ENCODE measurements at regions not wholly inside any gene's neighbourhood (a gene's known extent, or its start where the extent isn't known, plus 50 kb on each side); places are given as distances from the start of the nearest gene placed in this dataset.
"Not testable (repeated sequence)": the region's sequence is repeated elsewhere in the genome, so short reads cannot be mapped to it uniquely, and the experiment has no call there.

DNA sequence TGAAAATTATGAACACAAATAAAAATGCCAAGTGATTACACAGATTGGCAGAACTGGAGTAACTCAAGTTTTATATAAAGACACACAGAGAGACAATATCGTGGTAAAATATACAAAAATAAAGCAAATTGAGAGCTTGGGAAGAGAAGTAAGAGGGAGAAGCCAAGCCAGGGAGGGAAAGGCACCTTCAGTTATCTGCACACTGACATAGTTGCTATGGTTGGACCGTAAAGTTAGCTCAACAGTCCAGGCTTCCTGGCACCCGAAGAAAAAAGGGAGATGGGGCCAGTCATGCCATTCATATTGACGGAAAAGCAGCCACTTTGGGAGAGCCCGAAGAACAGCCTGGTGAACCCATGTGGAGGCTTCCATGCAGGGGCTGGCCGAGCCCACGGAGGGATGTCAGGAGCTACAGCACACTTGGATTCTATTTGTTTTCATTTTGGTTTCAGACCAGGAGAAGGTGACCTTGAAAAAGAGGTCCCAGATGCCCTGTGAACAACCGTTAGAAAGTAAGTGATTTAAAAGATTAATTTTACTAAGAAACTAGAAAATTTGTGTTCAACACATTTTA is 177.1 kb upstream of the IRF2BP2 start:
- H3K27ac ChIP-seq (ENCODE audit: low read length); H3K4me2 ChIP-seq (ENCODE audit: low read length); H3K36me3 ChIP-seq (ENCODE audit: insufficient read depth, low read length): not testable (repeated sequence)

GRCh38 chr1:234785922-234786321 is 175.9 kb upstream of the IRF2BP2 start:
- not testable (repeated sequence) for H3K4me3 ChIP-seq (ENCODE audit: low read length); H3K79me2 ChIP-seq (replicated peaks; ENCODE audit: insufficient read depth, low read length); H4K20me1 ChIP-seq (ENCODE audit: insufficient read depth)

More for the DNA sequence above, 177.1 kb upstream of the IRF2BP2 start:
- H3K4me3 ChIP-seq (ENCODE audit: low read length); H3K9ac ChIP-seq (ENCODE audit: low read length); H3K9me2 ChIP-seq (ENCODE audit: insufficient read depth, low read length); H3K9me3 ChIP-seq (ENCODE audit: low read length); H4K20me1 ChIP-seq (ENCODE audit: insufficient read depth); H2AFZ ChIP-seq (ENCODE audit: low read depth, low read length); H3K27me3 ChIP-seq (ENCODE audit: insufficient read depth, low read depth, low read length); H3K79me2 ChIP-seq (replicated peaks; ENCODE audit: insufficient read depth, low read length); H3F3A ChIP-seq (ENCODE audit: insufficient read depth, low read length, poor library complexity, severe bottlenecking): not testable (repeated sequence)

GRCh38 chr1:234785471-234785919 is 175.5 kb upstream of the IRF2BP2 start:
- not testable (repeated sequence) for H3F3A ChIP-seq (ENCODE audit: insufficient read depth, low read length, poor library complexity, severe bottlenecking); H3K4me3 ChIP-seq (ENCODE audit: low read length); H3K27me3 ChIP-seq (ENCODE audit: insufficient read depth, low read depth, low read length); H3K9me3 ChIP-seq (ENCODE audit: low read length); H3K4me2 ChIP-seq (ENCODE audit: low read length); H3K36me3 ChIP-seq (ENCODE audit: insufficient read depth, low read length); H3K9ac ChIP-seq (ENCODE audit: low read length); H3K9me2 ChIP-seq (ENCODE audit: insufficient read depth, low read length); H2AFZ ChIP-seq (ENCODE audit: low read depth, low read length); H3K79me2 ChIP-seq (replicated peaks; ENCODE audit: insufficient read depth, low read length); H4K20me1 ChIP-seq (ENCODE audit: insufficient read depth); H3K27ac ChIP-seq (ENCODE audit: low read length)

More at GRCh38 chr1:234785922-234786321, 175.9 kb upstream of the IRF2BP2 start:
- not testable (repeated sequence) for H3F3A ChIP-seq (ENCODE audit: insufficient read depth, low read length, poor library complexity, severe bottlenecking); H3K9ac ChIP-seq (ENCODE audit: low read length); H3K36me3 ChIP-seq (ENCODE audit: insufficient read depth, low read length); H3K4me2 ChIP-seq (ENCODE audit: low read length); H3K9me2 ChIP-seq (ENCODE audit: insufficient read depth, low read length); H3K27me3 ChIP-seq (ENCODE audit: insufficient read depth, low read depth, low read length); H3K27ac ChIP-seq (ENCODE audit: low read length); H3K9me3 ChIP-seq (ENCODE audit: low read length); H2AFZ ChIP-seq (ENCODE audit: low read depth, low read length)

GRCh38 chr1:234784108-234784507 is 174.1 kb upstream of the IRF2BP2 start:
- not testable (repeated sequence) for H3K27me3 ChIP-seq (ENCODE audit: insufficient read depth, low read depth, low read length)

DNA sequence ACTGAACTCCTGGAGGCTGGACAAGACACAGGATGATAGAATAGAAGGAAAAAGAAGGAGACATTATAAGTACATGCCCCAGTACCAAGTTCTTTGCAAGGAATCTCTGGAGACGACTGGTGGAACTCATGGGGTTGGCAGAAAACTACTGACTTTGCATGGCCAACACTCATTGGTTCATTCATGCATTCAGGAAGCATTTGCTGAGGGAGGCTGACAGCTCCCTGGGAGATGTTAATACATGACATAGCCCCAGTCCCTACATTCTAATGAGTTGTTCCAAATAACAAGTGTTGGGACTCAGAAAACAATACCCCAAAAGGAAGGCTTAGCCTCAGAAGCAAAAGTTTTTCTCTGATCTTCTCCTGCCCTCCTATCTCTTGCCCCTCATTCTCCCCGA is 172.8 kb upstream of the IRF2BP2 start:
- H2AFZ ChIP-seq (ENCODE audit: low read depth, low read length), result no peak overlapping the region
- no peak overlapping the region for H3K9ac ChIP-seq (ENCODE audit: low read length)
- H3K4me2 ChIP-seq (ENCODE audit: low read length), result no peak overlapping the region
- no peak overlapping the region for H3K27ac ChIP-seq (ENCODE audit: low read length)
- no peaks in the 10 kb centered on the region for H3K9me2 ChIP-seq (ENCODE audit: insufficient read depth, low read length)
- H3K4me3 ChIP-seq (ENCODE audit: low read length), result no peak overlapping the region
- no peaks in the 10 kb centered on the region for H3K36me3 ChIP-seq (ENCODE audit: insufficient read depth, low read length)
- TF ChIP-seq, protein P1, sequence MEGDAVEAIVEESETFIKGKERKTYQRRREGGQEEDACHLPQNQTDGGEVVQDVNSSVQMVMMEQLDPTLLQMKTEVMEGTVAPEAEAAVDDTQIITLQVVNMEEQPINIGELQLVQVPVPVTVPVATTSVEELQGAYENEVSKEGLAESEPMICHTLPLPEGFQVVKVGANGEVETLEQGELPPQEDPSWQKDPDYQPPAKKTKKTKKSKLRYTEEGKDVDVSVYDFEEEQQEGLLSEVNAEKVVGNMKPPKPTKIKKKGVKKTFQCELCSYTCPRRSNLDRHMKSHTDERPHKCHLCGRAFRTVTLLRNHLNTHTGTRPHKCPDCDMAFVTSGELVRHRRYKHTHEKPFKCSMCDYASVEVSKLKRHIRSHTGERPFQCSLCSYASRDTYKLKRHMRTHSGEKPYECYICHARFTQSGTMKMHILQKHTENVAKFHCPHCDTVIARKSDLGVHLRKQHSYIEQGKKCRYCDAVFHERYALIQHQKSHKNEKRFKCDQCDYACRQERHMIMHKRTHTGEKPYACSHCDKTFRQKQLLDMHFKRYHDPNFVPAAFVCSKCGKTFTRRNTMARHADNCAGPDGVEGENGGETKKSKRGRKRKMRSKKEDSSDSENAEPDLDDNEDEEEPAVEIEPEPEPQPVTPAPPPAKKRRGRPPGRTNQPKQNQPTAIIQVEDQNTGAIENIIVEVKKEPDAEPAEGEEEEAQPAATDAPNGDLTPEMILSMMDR (IDR thresholded peaks at IDR 0.05; ENCODE audit: poor library complexity, severe bottlenecking), result no peak
- no peak for TF ChIP-seq TAF1 (IDR thresholded peaks at IDR 0.05; ENCODE audit: low read depth)
- TF ChIP-seq MXI1 (conservative IDR thresholded peaks at IDR 0.05; ENCODE audit: poor library complexity, severe bottlenecking), result no peak
- TF ChIP-seq RAD21 (conservative IDR thresholded peaks at IDR 0.05), result no peak
- no peak for TF ChIP-seq SMC3 (conservative IDR thresholded peaks at IDR 0.05; ENCODE audit: poor library complexity)
- no peak for TF ChIP-seq POLR2AphosphoS5 (IDR thresholded peaks at IDR 0.05)
- TF ChIP-seq EP300 (conservative IDR thresholded peaks at IDR 0.05; ENCODE audit: poor library complexity, severe bottlenecking), result no peak
- TF ChIP-seq EZH2 (IDR thresholded peaks at IDR 0.05; ENCODE audit: borderline replicate concordance, insufficient read depth, low read length, poor library complexity, severe bottlenecking), result no peak
- no peak for TF ChIP-seq REST (IDR thresholded peaks at IDR 0.05; ENCODE audit: borderline replicate concordance)
- no peaks in the 10 kb centered on the region for H3K27me3 ChIP-seq (ENCODE audit: insufficient read depth, low read depth, low read length)
- no peaks in the 10 kb centered on the region for H3F3A ChIP-seq (ENCODE audit: insufficient read depth, low read length, poor library complexity, severe bottlenecking)
- no peaks in the 10 kb centered on the region for H3K9me3 ChIP-seq (ENCODE audit: low read length)
- no peaks in the 10 kb centered on the region for H3K79me2 ChIP-seq (replicated peaks; ENCODE audit: insufficient read depth, low read length)
- H4K20me1 ChIP-seq (ENCODE audit: insufficient read depth), result no peaks in the 10 kb centered on the region

More at GRCh38 chr1:234784108-234784507, 174.1 kb upstream of the IRF2BP2 start:
- not testable (repeated sequence) for H2AFZ ChIP-seq (ENCODE audit: low read depth, low read length); H3K4me3 ChIP-seq (ENCODE audit: low read length); H3F3A ChIP-seq (ENCODE audit: insufficient read depth, low read length, poor library complexity, severe bottlenecking); H3K9me2 ChIP-seq (ENCODE audit: insufficient read depth, low read length); H3K9me3 ChIP-seq (ENCODE audit: low read length); H4K20me1 ChIP-seq (ENCODE audit: insufficient read depth); H3K79me2 ChIP-seq (replicated peaks; ENCODE audit: insufficient read depth, low read length); H3K4me2 ChIP-seq (ENCODE audit: low read length); H3K9ac ChIP-seq (ENCODE audit: low read length); H3K36me3 ChIP-seq (ENCODE audit: insufficient read depth, low read length); H3K27ac ChIP-seq (ENCODE audit: low read length)

Measured in neural cell (in vitro differentiated cells).